ENCODE measurements at regions not wholly inside any gene's neighbourhood (a gene's known extent, or its start where the extent isn't known, plus 50 kb on each side); places are given as distances from the start of the nearest gene placed in this dataset.

- peak overlapping the region in 1 of 2 experiments; percentile 61; a peak in 1 of 5 replicates for H3K4me3 Mint-ChIP-seq
- peaks cover 0 to 6% of the 10 kb centered on the region in 2 experiments; a peak in 3 of 5 replicates for H3K9me3 Mint-ChIP-seq
- Histone ChIP-seq H2BK12ac (ENCODE audit: insufficient read length, low read depth, low read length) (no peak overlapping the region), H3K14ac (ENCODE audit: insufficient read depth, low read length) (0 out of 2 replicates have a peak overlapping the region, but pooled peaks have one; percentile 6), H3K4me2 (ENCODE audit: insufficient read depth, insufficient read length, low read length) (no peak overlapping the region), H2BK120ac (ENCODE audit: low read depth, low read length, poor library complexity, severe bottlenecking) (no peak overlapping the region), H2AFZ (ENCODE audit: low read length) (no peak overlapping the region), H2BK15ac (ENCODE audit: low read depth, low read length) (no peak overlapping the region), H3T11ph (ENCODE audit: low read length) (no peak overlapping the region), H3K4ac (ENCODE audit: low read depth, low read length) (no peak overlapping the region), H2BK5ac (ENCODE audit: insufficient read length, low read length) (no peak overlapping the region), H3K79me1 (ENCODE audit: insufficient read depth, low read depth, low read length, poor library complexity, severe bottlenecking) (no peaks in the 10 kb centered on the region), H4K91ac (ENCODE audit: insufficient read length, low read depth, low read length) (no peak overlapping the region), H3K9me3 (ENCODE audit: control insufficient read depth, low read depth, low read length) (no peaks in the 10 kb centered on the region), H4K8ac (replicated peaks; ENCODE audit: insufficient read length, low read depth, low read length) (no peak overlapping the region), H3K27me3 (ENCODE audit: insufficient read depth, low read length) (no peaks in the 10 kb centered on the region), H4K5ac (ENCODE audit: insufficient read length, low read depth, low read length) (no peak overlapping the region), H4K20me1 (ENCODE audit: control insufficient read depth, insufficient read depth, insufficient read length) (no peaks in the 10 kb centered on the region), H3K23me2 (ENCODE audit: insufficient read length, low read depth, low read length, poor library complexity, severe bottlenecking) (no peaks in the 10 kb centered on the region), H3K79me2 (ENCODE audit: insufficient read depth, low read length) (no peaks in the 10 kb centered on the region), H3K18ac (ENCODE audit: insufficient read length, low read depth, low read length) (no peak overlapping the region), H3K4me1 (ENCODE audit: insufficient read depth, low read length) (peaks cover 3% of the 10 kb centered on the region; the same call in 1 of the 2 replicates), H3K56ac (ENCODE audit: insufficient read length, low read depth, low read length) (no peak overlapping the region), H2BK20ac (ENCODE audit: low read depth, low read length, poor library complexity, severe bottlenecking) (no peak overlapping the region), H3K23ac (ENCODE audit: insufficient read length, low read depth, low read length) (no peak overlapping the region), H2AK5ac (ENCODE audit: insufficient read length, low read length) (no peak overlapping the region), H3K9ac (ENCODE audit: extremely low read depth, insufficient read length, low read length) (no peak overlapping the region), H3K27ac (ENCODE audit: insufficient read length, low read depth, low read length) (no peak overlapping the region)
- 0 out of 7 replicates have a peak overlapping the region, but pooled peaks of 1 of the 3 experiments have one; percentile 59 for H3K27ac Mint-ChIP-seq
- peaks cover 0 to 9% (median 8%) of the 10 kb centered on the region in 3 experiments; a peak in 4 of 7 replicates for H3K36me3 Mint-ChIP-seq (ENCODE audit: insufficient read depth in 1 of 3, low read depth in 3 of 3)
- TF ChIP-seq CTCF (conservative IDR thresholded peaks at IDR 0.05) = no peak
- H3K4me1 Mint-ChIP-seq = peaks cover 11 to 56% of the 10 kb centered on the region in 2 experiments
- H3K27me3 Mint-ChIP-seq (ENCODE audit: low read depth) = no peaks in the 10 kb centered on the region; the same call in 1 of the 2 replicates
- WGBS (ENCODE audit: extremely low coverage, insufficient read length, low lambda C conversion rate) = no CpG with 5 or more reads among the region's 18 CpGs
- DNase-seq = no peak
These were observed 98.4 kb upstream of the GSE1 start for GRCh38 chr16:85514598-85515318.

Data from H9 (cell line).